SH-SY5Y (cell line): ENCODE measurements at regions not wholly inside any gene's neighbourhood (a gene's known extent, or its start where the extent isn't known, plus 50 kb on each side); places are given as distances from the start of the nearest gene placed in this dataset.

Experiments
- GATA2 ChIP-seq: IDR thresholded peaks from 2 replicates; pipeline ENCODE4 v1.6.1; 2011; ENCODE audit warnings: mild to moderate bottlenecking, low read depth, low read length
- GATA3 ChIP-seq: IDR thresholded peaks from 2 replicates; pipeline ENCODE4 v1.6.1; 2011; ENCODE audit warnings: low read depth, mild to moderate bottlenecking, low read length, moderate library complexity

DNA sequence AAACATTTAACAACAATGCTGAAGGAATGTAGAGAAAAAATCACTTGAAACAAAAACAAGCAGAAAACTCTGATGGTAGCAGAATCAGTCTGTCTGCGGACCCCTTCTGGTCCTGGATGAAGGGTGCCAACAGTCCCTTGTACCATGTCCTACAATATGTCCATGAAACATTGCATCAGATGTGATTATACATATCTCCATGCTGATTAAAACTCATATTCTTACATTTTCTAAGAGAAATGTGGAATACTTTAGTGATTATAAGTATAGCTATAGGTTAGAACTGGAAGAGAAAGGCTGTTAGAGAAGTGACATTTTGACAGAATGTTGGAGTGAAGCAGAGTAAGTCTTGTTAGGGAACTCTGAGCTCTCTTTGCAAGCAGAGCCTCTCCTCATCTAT is 286.1 kb downstream of the SH3GL2 start:
- TF ChIP-seq GATA2 (no peak), GATA3 (no peak)
